DND-41 (cell line): ENCODE measurements at regions not wholly inside any gene's neighbourhood (a gene's known extent, or its start where the extent isn't known, plus 50 kb on each side); places are given as distances from the start of the nearest gene placed in this dataset.
"Not testable (repeated sequence)": the region's sequence is repeated elsewhere in the genome, so short reads cannot be mapped to it uniquely, and the experiment has no call there.

Experiments used
- ATAC-seq: fragments of 200-7000 bp; cut with Tn5 transposase; 3 replicates; pipeline ENCODE4 v1.9.1; 2021; ENCODE audit warnings: low read depth; ENCODE audit not compliant: insufficient read depth
- DNase-seq: peaks from one replicate; pipeline ENCODE4 v3.0.0-alpha.2; 2020
- H2AFZ ChIP-seq: 2 replicates; pipeline ENCODE4 v1.6.0; 2012; ENCODE audit warnings: low read depth, low read length
- H3K27ac ChIP-seq: 2 replicates; pipeline ENCODE4 v1.5.1; 2012; ENCODE audit warnings: low read length, inconsistent platforms
- H3K27me3 ChIP-seq: fragments of 200-600 bp; sonication (generic); 2 replicates; pipeline ENCODE4 v1.6.0; 2012; ENCODE audit warnings: low read length, mild to moderate bottlenecking, inconsistent platforms; ENCODE audit not compliant: insufficient read depth, poor library complexity
- H3K36me3 ChIP-seq: 2 replicates; pipeline ENCODE4 v1.5.1; 2012; ENCODE audit warnings: low read length, inconsistent platforms; ENCODE audit not compliant: insufficient read depth
- H3K4me1 ChIP-seq: 2 replicates; pipeline ENCODE4 v1.5.1; 2012; ENCODE audit warnings: mild to moderate bottlenecking, low read length; ENCODE audit not compliant: insufficient read depth
- H3K4me2 ChIP-seq: 2 replicates; pipeline ENCODE4 v1.6.0; 2012; ENCODE audit warnings: mild to moderate bottlenecking, moderate library complexity, low read length, inconsistent platforms; ENCODE audit not compliant: insufficient read depth
- H3K4me3 ChIP-seq, 2 experiments: fragments of 200-600 bp in 1 of 2; shearing (Covaris generic) in 1 of 2; 2 replicates each; pipeline ENCODE4 v1.5.1; 2012 to 2016; ENCODE audit warnings: inconsistent platforms in 2 of 2, low read length in 2 of 2, mild to moderate bottlenecking in 2 of 2, low read depth in 1 of 2, moderate library complexity in 1 of 2
- H3K79me2 ChIP-seq: 2 replicates; pipeline ENCODE4 v1.6.0; 2012; ENCODE audit warnings: low read length, inconsistent platforms; ENCODE audit not compliant: insufficient read depth
- H3K9ac ChIP-seq: 2 replicates; pipeline ENCODE4 v1.6.0; 2012; ENCODE audit warnings: low read depth, mild to moderate bottlenecking, inconsistent platforms, low read length, moderate library complexity
- H3K9me3 ChIP-seq: 2 replicates; pipeline ENCODE4 v1.5.1; 2012; ENCODE audit warnings: low read length, moderate library complexity, mild to moderate bottlenecking, inconsistent platforms; ENCODE audit not compliant: insufficient read depth, severe bottlenecking
- H4K20me1 ChIP-seq: 2 replicates; pipeline ENCODE4 v1.6.0; 2012; ENCODE audit warnings: low read length; ENCODE audit not compliant: insufficient read depth
- CTCF ChIP-seq: IDR thresholded peaks from 2 replicates; pipeline ENCODE4 v1.5.1; 2012; ENCODE audit warnings: borderline replicate concordance, low read length, moderate library complexity, mild to moderate bottlenecking; ENCODE audit not compliant: poor library complexity, severe bottlenecking; ENCODE audit errors: extremely low read depth
- EZH2 ChIP-seq: IDR thresholded peaks from 3 replicates; pipeline ENCODE4 v1.6.1; 2012; ENCODE audit warnings: borderline replicate concordance, low read depth, mild to moderate bottlenecking, moderate library complexity, low read length, inconsistent platforms; ENCODE audit not compliant: severe bottlenecking

GRCh38 chr5:16987776-16988175 is 51.7 kb upstream of the MYO10 start:
- Histone ChIP-seq H3K4me1 (no peaks in the 10 kb centered on the region), H3K79me2 (no peaks in the 10 kb centered on the region), H2AFZ (no peak overlapping the region), H3K4me3 (no peak overlapping the region), H3K4me2 (no peak overlapping the region), H3K27me3 (no peaks in the 10 kb centered on the region), H3K9ac (no peak overlapping the region), H3K36me3 (no peaks in the 10 kb centered on the region), H3K9me3 (no peaks in the 10 kb centered on the region), H4K20me1 (no peaks in the 10 kb centered on the region), H3K27ac (no peak overlapping the region)
- DNase-seq (no peak), ATAC-seq (no peak)
- TF ChIP-seq CTCF: no peak

- not testable (repeated sequence) for H3K4me1 ChIP-seq, H3K9ac ChIP-seq, H3K27me3 ChIP-seq, DNase-seq, H3K27ac ChIP-seq, H3K79me2 ChIP-seq, H3K4me3 ChIP-seq, H4K20me1 ChIP-seq, H3K9me3 ChIP-seq, H3K4me2 ChIP-seq, H2AFZ ChIP-seq, H3K36me3 ChIP-seq, ATAC-seq
These were observed 54.9 kb upstream of the MYO10 start for GRCh38 chr5:16990817-16991520.

GRCh38 chr5:16992006-16992405 is 55.9 kb upstream of the MYO10 start:
- H4K20me1 ChIP-seq: no peaks in the 10 kb centered on the region
- ATAC-seq: no peak
- no peak overlapping the region for H2AFZ ChIP-seq
- no peak overlapping the region for H3K4me3 ChIP-seq
- no peaks in the 10 kb centered on the region for H3K9me3 ChIP-seq
- no peak overlapping the region for H3K4me2 ChIP-seq
- H3K36me3 ChIP-seq: no peaks in the 10 kb centered on the region
- H3K27ac ChIP-seq: no peak overlapping the region
- H3K4me1 ChIP-seq: no peaks in the 10 kb centered on the region
- DNase-seq: no peak
- H3K27me3 ChIP-seq: no peaks in the 10 kb centered on the region
- no peaks in the 10 kb centered on the region for H3K79me2 ChIP-seq
- TF ChIP-seq CTCF: no peak
- H3K9ac ChIP-seq: no peak overlapping the region

GRCh38 chr5:16992444-16992843 is 56.4 kb upstream of the MYO10 start:
- H3K9me3 ChIP-seq: no peaks in the 10 kb centered on the region
- H3K27ac ChIP-seq: no peak overlapping the region
- H2AFZ ChIP-seq: no peak overlapping the region
- no peak overlapping the region for H3K4me2 ChIP-seq
- no peak overlapping the region for H3K9ac ChIP-seq
- no peaks in the 10 kb centered on the region for H4K20me1 ChIP-seq
- H3K27me3 ChIP-seq: no peaks in the 10 kb centered on the region
- no peak overlapping the region for H3K4me3 ChIP-seq
- H3K79me2 ChIP-seq: no peaks in the 10 kb centered on the region
- ATAC-seq: no peak
- TF ChIP-seq CTCF: no peak
- TF ChIP-seq EZH2: no peak
- DNase-seq: no peak
- no peaks in the 10 kb centered on the region for H3K36me3 ChIP-seq
- H3K4me1 ChIP-seq: no peaks in the 10 kb centered on the region
